H9 (cell line): ENCODE measurements at regions not wholly inside any gene's neighbourhood (a gene's known extent, or its start where the extent isn't known, plus 50 kb on each side); places are given as distances from the start of the nearest gene placed in this dataset.

ENCODE experiments used
- DNase-seq: peaks from one replicate; pipeline ENCODE4 v3.0.0-alpha.2; 2017
- H2AFZ ChIP-seq: one replicate; pipeline ENCODE4 v1.6.1; 2013; ENCODE audit warnings: mild to moderate bottlenecking, low read length, control low read depth, moderate library complexity
- H2AK5ac ChIP-seq: 2 replicates; pipeline ENCODE4 v1.6.1; 2013; ENCODE audit warnings: low read length, control low read depth, mixed read lengths; ENCODE audit not compliant: insufficient read length
- H2BK120ac ChIP-seq: one replicate; pipeline ENCODE4 v1.6.1; 2013; ENCODE audit warnings: low read depth, mild to moderate bottlenecking, low read length, control low read depth, inconsistent platforms; ENCODE audit not compliant: poor library complexity, severe bottlenecking
- H2BK12ac ChIP-seq: 2 replicates; pipeline ENCODE4 v1.6.1; 2013; ENCODE audit warnings: low read length, control low read depth, mixed read lengths, low read depth; ENCODE audit not compliant: insufficient read length
- H2BK15ac ChIP-seq: 2 replicates; pipeline ENCODE4 v1.6.1; 2013; ENCODE audit warnings: low read depth, low read length, control low read depth
- H2BK20ac ChIP-seq: one replicate; pipeline ENCODE4 v1.6.1; 2013; ENCODE audit warnings: low read depth, mild to moderate bottlenecking, low read length, control low read depth, inconsistent platforms; ENCODE audit not compliant: poor library complexity, severe bottlenecking
- H2BK5ac ChIP-seq: 2 replicates; pipeline ENCODE4 v1.6.1; 2013; ENCODE audit warnings: low read length, control low read depth, mixed read lengths; ENCODE audit not compliant: insufficient read length
- H3K14ac ChIP-seq: 2 replicates; pipeline ENCODE4 v1.6.1; 2013; ENCODE audit warnings: low read length, control low read depth; ENCODE audit not compliant: insufficient read depth
- H3K18ac ChIP-seq: 2 replicates; pipeline ENCODE4 v1.6.1; 2013; ENCODE audit warnings: low read depth, mild to moderate bottlenecking, mixed read lengths, low read length, control low read depth; ENCODE audit not compliant: insufficient read length
- H3K23ac ChIP-seq: 2 replicates; pipeline ENCODE4 v1.6.1; 2013; ENCODE audit warnings: low read length, control low read depth, mixed read lengths, low read depth; ENCODE audit not compliant: insufficient read length
- H3K23me2 ChIP-seq: 2 replicates; pipeline ENCODE4 v1.6.1; 2013; ENCODE audit warnings: low read depth, mild to moderate bottlenecking, mixed read lengths, low read length, control low read depth; ENCODE audit not compliant: insufficient read length, poor library complexity, severe bottlenecking
- H3K27ac ChIP-seq: 2 replicates; pipeline ENCODE4 v1.5.1; 2013; ENCODE audit warnings: low read length, control low read depth, mixed read lengths, low read depth; ENCODE audit not compliant: insufficient read length
- H3K27me3 ChIP-seq: 2 replicates; pipeline ENCODE4 v1.6.1; 2013; ENCODE audit warnings: low read length, control low read depth, inconsistent platforms; ENCODE audit not compliant: insufficient read depth
- H3K4ac ChIP-seq: 2 replicates; pipeline ENCODE4 v1.6.1; 2013; ENCODE audit warnings: low read depth, mild to moderate bottlenecking, control low read depth, inconsistent platforms, low read length, moderate library complexity
- H3K4me1 ChIP-seq: 2 replicates; pipeline ENCODE4 v1.6.1; 2013; ENCODE audit warnings: low read length, control low read depth, inconsistent platforms; ENCODE audit not compliant: insufficient read depth
- H3K4me2 ChIP-seq: 2 replicates; pipeline ENCODE4 v1.6.1; 2013; ENCODE audit warnings: low read length, control low read depth, mixed read lengths; ENCODE audit not compliant: insufficient read length, insufficient read depth
- H3K56ac ChIP-seq: 2 replicates; pipeline ENCODE4 v1.6.1; 2013; ENCODE audit warnings: low read depth, mild to moderate bottlenecking, mixed read lengths, low read length, control low read depth; ENCODE audit not compliant: insufficient read length
- H3K79me1 ChIP-seq: 2 replicates; pipeline ENCODE4 v1.6.1; 2013; ENCODE audit warnings: low read depth, mild to moderate bottlenecking, moderate library complexity, low read length, control low read depth, inconsistent platforms; ENCODE audit not compliant: insufficient read depth, poor library complexity, severe bottlenecking
- H3K79me2 ChIP-seq: 2 replicates; pipeline ENCODE4 v1.6.1; 2013; ENCODE audit warnings: low read length, control low read depth, inconsistent platforms; ENCODE audit not compliant: insufficient read depth
- H3K9ac ChIP-seq: 2 replicates; pipeline ENCODE4 v1.6.1; 2013; ENCODE audit warnings: low read length, control low read depth, mixed read lengths; ENCODE audit not compliant: insufficient read length; ENCODE audit errors: extremely low read depth
- H3K9me3 ChIP-seq: one replicate; pipeline ENCODE4 v1.6.1; 2013; ENCODE audit warnings: low read depth, low read length, inconsistent platforms; ENCODE audit not compliant: control insufficient read depth
- H3T11ph ChIP-seq: one replicate; pipeline ENCODE4 v1.6.1; 2013; ENCODE audit warnings: mild to moderate bottlenecking, low read length, control low read depth, inconsistent platforms
- H4K20me1 ChIP-seq: one replicate; pipeline ENCODE4 v1.6.1; 2013; ENCODE audit not compliant: control insufficient read depth, insufficient read length, insufficient read depth
- H4K5ac ChIP-seq: 2 replicates; pipeline ENCODE4 v1.6.1; 2013; ENCODE audit warnings: low read depth, mild to moderate bottlenecking, mixed read lengths, low read length, control low read depth; ENCODE audit not compliant: insufficient read length
- H4K8ac ChIP-seq: replicated peaks from 2 replicates; pipeline ENCODE4 v1.6.1; 2013; ENCODE audit warnings: low read length, control low read depth, mixed read lengths, low read depth; ENCODE audit not compliant: insufficient read length
- H4K91ac ChIP-seq: 2 replicates; pipeline ENCODE4 v1.6.1; 2013; ENCODE audit warnings: low read depth, mild to moderate bottlenecking, moderate library complexity, mixed read lengths, low read length, control low read depth; ENCODE audit not compliant: insufficient read length
- H3K27ac Mint-ChIP-seq, 3 experiments: 2 replicates in 2 of 3; 3 replicates in 1 of 3; pipeline ENCODE4 v1.8.0; 2020 to 2021; ENCODE audit warnings: mixed read lengths in 3 of 3, mild to moderate bottlenecking in 1 of 3, moderate library complexity in 1 of 3
- H3K27me3 Mint-ChIP-seq: 2 replicates; pipeline ENCODE4 v1.8.0; 2021; ENCODE audit warnings: low read depth, mild to moderate bottlenecking, moderate library complexity, mixed read lengths
- H3K36me3 Mint-ChIP-seq, 3 experiments: 2 replicates in 2 of 3; 3 replicates in 1 of 3; pipeline ENCODE4 v1.8.0; 2020 to 2021; ENCODE audit warnings: low read depth in 3 of 3, mixed read lengths in 3 of 3; ENCODE audit not compliant: insufficient read depth in 1 of 3
- H3K4me1 Mint-ChIP-seq, 2 experiments: 2 replicates each; pipeline ENCODE4 v1.8.0; 2020; ENCODE audit warnings: mixed read lengths in 2 of 2
- H3K4me3 Mint-ChIP-seq, 2 experiments: 2 replicates in 1 of 2; 3 replicates in 1 of 2; pipeline ENCODE4 v1.8.0; 2020 to 2021; ENCODE audit warnings: mild to moderate bottlenecking in 2 of 2, mixed read lengths in 2 of 2, moderate library complexity in 1 of 2
- H3K9me3 Mint-ChIP-seq, 2 experiments: 2 replicates in 1 of 2; 3 replicates in 1 of 2; pipeline ENCODE4 v1.8.0; 2020; ENCODE audit warnings: mild to moderate bottlenecking in 2 of 2, mixed read lengths in 2 of 2, moderate library complexity in 1 of 2
- WGBS: extraction: QIAGEN DNeasy Blood & Tissue Kit; methylation state at CpG from one replicate; pipeline ENCODE4 v1.1.7; 2013; ENCODE audit warnings: missing lambda C conversion rate, low lambda C conversion rate, mixed read lengths; ENCODE audit not compliant: insufficient read length; ENCODE audit errors: extremely low coverage; 5-methylcytosine and 5-hydroxymethylcytosine counted together
- TF ChIP-seq, protein P1 (sequence below): fragments of 200-600 bp; sonication (generic); conservative IDR thresholded peaks from 3 replicates; pipeline ENCODE4 v1.8.0; 2021; ENCODE audit warnings: antibody characterized with exemption, mild to moderate bottlenecking

DNA sequence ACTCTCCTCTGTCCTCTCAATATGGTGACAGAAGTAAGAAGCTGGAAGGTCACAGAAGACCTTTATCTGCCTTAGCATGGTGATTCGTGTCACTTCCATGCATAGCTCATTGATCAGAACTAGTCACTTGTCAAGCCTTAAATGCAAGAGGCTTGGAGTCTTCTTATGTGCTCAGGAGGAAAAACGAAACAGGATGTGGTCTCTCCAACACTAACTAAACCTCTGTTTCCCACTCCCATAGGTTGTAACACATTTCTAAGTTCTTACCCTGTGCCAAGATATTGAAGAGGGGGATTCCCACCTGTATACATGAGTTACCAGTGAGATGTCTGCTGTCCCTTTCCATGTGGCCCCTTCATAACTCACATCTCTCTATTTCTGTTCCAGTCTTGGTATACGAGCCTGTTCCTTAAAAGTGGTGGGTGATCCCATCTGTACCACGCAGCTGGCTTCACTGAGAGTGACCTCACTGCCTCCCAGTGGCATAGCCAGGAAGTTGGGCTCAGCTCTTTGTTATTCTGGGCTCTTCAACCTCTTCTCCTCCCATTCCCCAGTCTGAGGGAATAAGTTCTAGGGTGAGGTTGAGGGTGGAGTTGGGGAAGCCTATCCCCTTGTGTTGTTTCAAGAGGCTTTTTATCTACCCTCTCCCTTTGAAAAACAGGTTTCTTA, 203.2 kb upstream of the PPP2R3A start:
- H3K27me3 Mint-ChIP-seq = peaks cover 6% of the 10 kb centered on the region
- H2BK120ac ChIP-seq = no peak overlapping the region
- H3K27ac Mint-ChIP-seq = no peak overlapping the region
- no peaks in the 10 kb centered on the region for H4K20me1 ChIP-seq
- H3K79me1 ChIP-seq = no peaks in the 10 kb centered on the region
- no peak overlapping the region for H2BK20ac ChIP-seq
- H3K27ac ChIP-seq = no peak overlapping the region
- H3K4me1 ChIP-seq = no peaks in the 10 kb centered on the region
- peaks cover 0 to 16% (median 3%) of the 10 kb centered on the region in 3 experiments; a peak in 3 of 7 replicates for H3K36me3 Mint-ChIP-seq
- no peaks in the 10 kb centered on the region for H3K27me3 ChIP-seq
- no peak overlapping the region for H3K14ac ChIP-seq
- no peak overlapping the region for H3K4me2 ChIP-seq
- H3T11ph ChIP-seq = no peak overlapping the region
- H3K9me3 ChIP-seq = no peaks in the 10 kb centered on the region
- H3K23ac ChIP-seq = no peak overlapping the region
- H3K79me2 ChIP-seq = no peaks in the 10 kb centered on the region
- whole genome bisulfite sequencing = no CpG with 5 or more reads among the region's 4 CpGs
- H3K4ac ChIP-seq = no peak overlapping the region
- no peak overlapping the region for H3K9ac ChIP-seq
- peak; percentile 41 for DNase-seq
- H3K9me3 Mint-ChIP-seq = peaks cover 8 to 10% of the 10 kb centered on the region in 2 experiments; a peak in 4 of 5 replicates
- H2AFZ ChIP-seq = no peak overlapping the region
- no peak overlapping the region for H2BK12ac ChIP-seq
- peaks cover 7 to 12% of the 10 kb centered on the region in 2 experiments for H3K4me1 Mint-ChIP-seq
- TF ChIP-seq, protein P1, sequence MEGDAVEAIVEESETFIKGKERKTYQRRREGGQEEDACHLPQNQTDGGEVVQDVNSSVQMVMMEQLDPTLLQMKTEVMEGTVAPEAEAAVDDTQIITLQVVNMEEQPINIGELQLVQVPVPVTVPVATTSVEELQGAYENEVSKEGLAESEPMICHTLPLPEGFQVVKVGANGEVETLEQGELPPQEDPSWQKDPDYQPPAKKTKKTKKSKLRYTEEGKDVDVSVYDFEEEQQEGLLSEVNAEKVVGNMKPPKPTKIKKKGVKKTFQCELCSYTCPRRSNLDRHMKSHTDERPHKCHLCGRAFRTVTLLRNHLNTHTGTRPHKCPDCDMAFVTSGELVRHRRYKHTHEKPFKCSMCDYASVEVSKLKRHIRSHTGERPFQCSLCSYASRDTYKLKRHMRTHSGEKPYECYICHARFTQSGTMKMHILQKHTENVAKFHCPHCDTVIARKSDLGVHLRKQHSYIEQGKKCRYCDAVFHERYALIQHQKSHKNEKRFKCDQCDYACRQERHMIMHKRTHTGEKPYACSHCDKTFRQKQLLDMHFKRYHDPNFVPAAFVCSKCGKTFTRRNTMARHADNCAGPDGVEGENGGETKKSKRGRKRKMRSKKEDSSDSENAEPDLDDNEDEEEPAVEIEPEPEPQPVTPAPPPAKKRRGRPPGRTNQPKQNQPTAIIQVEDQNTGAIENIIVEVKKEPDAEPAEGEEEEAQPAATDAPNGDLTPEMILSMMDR = peak; percentile 52
- H4K91ac ChIP-seq = no peak overlapping the region
- H3K56ac ChIP-seq = no peak overlapping the region
- no peak overlapping the region for H2BK5ac ChIP-seq
- H4K8ac ChIP-seq = no peak overlapping the region
- no peak overlapping the region for H2BK15ac ChIP-seq
- no peak overlapping the region for H3K18ac ChIP-seq
- no peaks in the 10 kb centered on the region for H3K23me2 ChIP-seq
- H3K4me3 Mint-ChIP-seq = no peak overlapping the region
- no peak overlapping the region for H2AK5ac ChIP-seq
- no peak overlapping the region for H4K5ac ChIP-seq
